GM23338 (cell line): ENCODE measurements at regions not wholly inside any gene's neighbourhood (a gene's known extent, or its start where the extent isn't known, plus 50 kb on each side); places are given as distances from the start of the nearest gene placed in this dataset.

Experiments used
- ATAC-seq: fragments of 200-7000 bp; cut with Tn5 transposase; 3 replicates; pipeline ENCODE4 v1.9.1; 2020
- DNase-seq: peaks from one replicate; pipeline ENCODE4 v3.0.0-alpha.2; 2015; ENCODE audit warnings: low spot score
- H2AFZ ChIP-seq: fragments of 200-600 bp; sonication (generic); 2 replicates; pipeline ENCODE4 v1.8.0; 2016; ENCODE audit warnings: antibody characterized with exemption, mild to moderate bottlenecking, moderate library complexity
- H3F3A ChIP-seq: fragments of 200-600 bp; sonication (generic); replicated peaks from 2 replicates; pipeline ENCODE4 v1.8.0; 2017; ENCODE audit warnings: antibody characterized with exemption, mixed run types, low read depth
- H3K27ac ChIP-seq: fragments of 200-600 bp; sonication (generic); 2 replicates; pipeline ENCODE4 v1.6.1; 2016; ENCODE audit warnings: low read depth
- H3K27me3 ChIP-seq: fragments of 200-600 bp; sonication (generic); 2 replicates; pipeline ENCODE4 v1.8.0; 2016; ENCODE audit warnings: mild to moderate bottlenecking, mixed run types, moderate library complexity; ENCODE audit not compliant: insufficient read depth
- H3K36me3 ChIP-seq: fragments of 200-600 bp; sonication (generic); 2 replicates; pipeline ENCODE4 v1.8.0; 2016; ENCODE audit warnings: mild to moderate bottlenecking; ENCODE audit not compliant: insufficient read depth
- H3K4me1 ChIP-seq: fragments of 200-600 bp; sonication (generic); 2 replicates; pipeline ENCODE4 v1.8.0; 2016; ENCODE audit warnings: mild to moderate bottlenecking, moderate library complexity; ENCODE audit not compliant: insufficient read depth
- H3K4me2 ChIP-seq: fragments of 200-600 bp; sonication (generic); 2 replicates; pipeline ENCODE4 v1.7.1; 2017; ENCODE audit warnings: mixed run types
- H3K4me3 ChIP-seq: fragments of 200-600 bp; sonication (generic); 2 replicates; pipeline ENCODE4 v1.6.1; 2016; ENCODE audit warnings: mixed run types
- H3K79me2 ChIP-seq: fragments of 200-600 bp; sonication (generic); replicated peaks from 2 replicates; pipeline ENCODE4 v1.8.0; 2017; ENCODE audit warnings: mild to moderate bottlenecking; ENCODE audit not compliant: insufficient read depth
- H3K9me2 ChIP-seq: fragments of 200-600 bp; sonication (generic); 2 replicates; pipeline ENCODE4 v1.8.0; 2017; ENCODE audit not compliant: insufficient read depth
- H4K20me1 ChIP-seq: fragments of 200-600 bp; sonication (generic); replicated peaks from 2 replicates; pipeline ENCODE4 v1.8.0; 2017; ENCODE audit warnings: mild to moderate bottlenecking; ENCODE audit not compliant: insufficient read depth
- H3K27ac Mint-ChIP-seq: 2 replicates; pipeline ENCODE4 v1.8.0; 2020; ENCODE audit warnings: inconsistent platforms, mild to moderate bottlenecking, moderate library complexity, mixed read lengths
- H3K27me3 Mint-ChIP-seq: 3 replicates; pipeline ENCODE4 v1.8.0; 2022; ENCODE audit warnings: low read depth, mild to moderate bottlenecking, moderate library complexity, mixed read lengths, inconsistent platforms; ENCODE audit not compliant: insufficient read depth, poor library complexity
- H3K36me3 Mint-ChIP-seq: 3 replicates; pipeline ENCODE4 v1.8.0; 2021; ENCODE audit warnings: low read depth, mild to moderate bottlenecking, inconsistent platforms, moderate library complexity, mixed read lengths
- H3K4me1 Mint-ChIP-seq: 3 replicates; pipeline ENCODE4 v1.8.0; 2020; ENCODE audit warnings: mild to moderate bottlenecking, inconsistent platforms, mixed read lengths
- H3K4me3 Mint-ChIP-seq: 3 replicates; pipeline ENCODE4 v1.8.0; 2021; ENCODE audit warnings: moderate library complexity, mild to moderate bottlenecking, inconsistent platforms, mixed read lengths
- H3K9me3 Mint-ChIP-seq: 3 replicates; pipeline ENCODE4 v1.8.0; 2020; ENCODE audit warnings: moderate library complexity, mild to moderate bottlenecking, inconsistent platforms, mixed read lengths
- CREB1 ChIP-seq: fragments of 250-450 bp; sonication (Bioruptor Pico); IDR thresholded peaks from 2 replicates; pipeline ENCODE4 v1.5.0; 2020; ENCODE audit warnings: low read depth, mild to moderate bottlenecking, moderate library complexity
- CTCF ChIP-seq, 2 experiments: fragments of 200-600 bp in 1 of 2; sonication (generic) in 1 of 2; conservative IDR thresholded peaks; 2 replicates each; pipeline versions ENCODE4 v1.5.1 to v1.6.1; 2016 to 2017; ENCODE audit warnings: antibody characterized with exemption in 2 of 2, low read depth in 2 of 2, mild to moderate bottlenecking in 2 of 2, moderate library complexity in 1 of 2
- ETS1 ChIP-seq: IDR thresholded peaks from 2 replicates; pipeline ENCODE4 v1.6.1; 2016; ENCODE audit warnings: antibody characterized with exemption
- EZH2 ChIP-seq: fragments of 200-600 bp; sonication (generic); IDR thresholded peaks from one replicate; pipeline ENCODE4 v1.8.0; 2017; ENCODE audit warnings: antibody characterized with exemption, mild to moderate bottlenecking, low read depth; ENCODE audit not compliant: unreplicated experiment
- EZH2phosphoT487 ChIP-seq: fragments of 200-600 bp; sonication (generic); IDR thresholded peaks from one replicate; pipeline ENCODE4 v1.8.1; 2018; ENCODE audit warnings: antibody characterized with exemption; ENCODE audit not compliant: unreplicated experiment
- JUNB ChIP-seq: IDR thresholded peaks from one replicate; pipeline ENCODE4 v1.6.1; 2016; ENCODE audit warnings: antibody characterized with exemption; ENCODE audit not compliant: unreplicated experiment
- NANOG ChIP-seq: IDR thresholded peaks from 2 replicates; pipeline ENCODE4 v1.6.1; 2016; ENCODE audit warnings: antibody characterized with exemption, borderline replicate concordance
- POLR2AphosphoS5 ChIP-seq: IDR thresholded peaks from 2 replicates; pipeline ENCODE4 v1.6.1; 2016; ENCODE audit warnings: antibody characterized with exemption, low read depth
- REST ChIP-seq: IDR thresholded peaks from one replicate; pipeline ENCODE4 v1.6.1; 2018; ENCODE audit warnings: antibody characterized with exemption; ENCODE audit not compliant: unreplicated experiment
- STAT1 ChIP-seq: IDR thresholded peaks from one replicate; pipeline ENCODE4 v1.6.1; 2016; ENCODE audit warnings: antibody characterized with exemption; ENCODE audit not compliant: unreplicated experiment
- ZNF114 ChIP-seq: fragments of 250-450 bp; sonication (Bioruptor Pico); IDR thresholded peaks from 2 replicates; pipeline ENCODE4 v1.5.0; 2020; ENCODE audit warnings: mild to moderate bottlenecking, moderate library complexity
- ZNF331 ChIP-seq: fragments of 250-450 bp; sonication (Bioruptor Pico); IDR thresholded peaks from 2 replicates; pipeline ENCODE4 v1.5.0; 2020; ENCODE audit warnings: low read depth, mild to moderate bottlenecking, moderate library complexity
- ZNF462 ChIP-seq: fragments of 250-450 bp; sonication (Bioruptor Pico); IDR thresholded peaks from 2 replicates; pipeline ENCODE4 v1.5.0; 2020; ENCODE audit warnings: mild to moderate bottlenecking, moderate library complexity

DNA sequence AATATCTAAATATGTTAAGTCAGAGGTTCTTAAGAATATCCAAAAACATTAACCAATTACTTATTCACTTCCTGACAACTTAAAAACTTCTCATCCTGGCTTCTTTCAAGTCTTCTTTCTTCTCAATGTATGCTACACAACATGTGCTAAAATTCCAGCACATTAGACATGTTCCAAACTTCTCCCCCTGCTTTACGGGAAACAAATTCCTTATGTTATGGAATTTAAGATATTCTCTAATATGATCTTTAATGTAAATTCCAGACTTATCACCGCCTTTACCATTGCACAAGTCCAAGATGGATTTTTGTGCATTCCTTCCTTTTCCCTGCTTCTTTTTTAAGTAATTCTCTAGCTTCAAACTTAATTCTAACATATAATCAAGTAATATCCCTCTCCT is 964.5 kb upstream of the CHORDC1 start:
- TF ChIP-seq EZH2phosphoT487 (no peak), EZH2 (no peak), NANOG (no peak), ZNF331 (no peak), REST (no peak), ETS1 (no peak), JUNB (no peak), POLR2AphosphoS5 (no peak), STAT1 (no peak), CREB1 (no peak), ZNF114 (CRISPR knock-in tag) (no peak), CTCF (conservative IDR thresholded peaks at IDR 0.05; ENCODE audit: low read depth in 2 of 2) (no peak), ZNF462 (CRISPR knock-in tag) (no peak)
- no peak overlapping the region for H3K4me3 Mint-ChIP-seq

More for the DNA sequence above, 964.5 kb upstream of the CHORDC1 start:
- H3K27me3 ChIP-seq: no peaks in the 10 kb centered on the region
- H3K27ac Mint-ChIP-seq: no peak overlapping the region
- H3K4me1 Mint-ChIP-seq: peaks cover 6% of the 10 kb centered on the region; the same call in 2 of the 3 replicates
- no peaks in the 10 kb centered on the region for H3K4me1 ChIP-seq
- H3K79me2 ChIP-seq: no peaks in the 10 kb centered on the region
- no peak overlapping the region for H3K27ac ChIP-seq
- no peak overlapping the region for H3K4me2 ChIP-seq
- H3F3A ChIP-seq: no peaks in the 10 kb centered on the region
- H3K9me3 Mint-ChIP-seq: peaks cover 3% of the 10 kb centered on the region; the same call in 1 of the 3 replicates
- H3K36me3 ChIP-seq: no peaks in the 10 kb centered on the region
- DNase-seq (no peak), ATAC-seq (no peak)
- no peak overlapping the region for H3K4me3 ChIP-seq
- H3K9me2 ChIP-seq: no peaks in the 10 kb centered on the region
- H4K20me1 ChIP-seq: no peaks in the 10 kb centered on the region
- no peak overlapping the region for H2AFZ ChIP-seq
- H3K27me3 Mint-ChIP-seq: no peaks in the 10 kb centered on the region
- no peaks in the 10 kb centered on the region for H3K36me3 Mint-ChIP-seq
